Choroid plexus epithelial cell (primary cell): ENCODE measurements at regions not wholly inside any gene's neighbourhood (a gene's known extent, or its start where the extent isn't known, plus 50 kb on each side); places are given as distances from the start of the nearest gene placed in this dataset.

Source experiments
- DNase-seq: peaks from one replicate; pipeline ENCODE4 v3.0.0-alpha.2; 2010; ENCODE audit warnings: low read depth
- H3K4me3 ChIP-seq: 2 replicates; pipeline ENCODE4 v1.5.1; 2011; ENCODE audit warnings: low read depth, mild to moderate bottlenecking, control low read depth, low read length, moderate library complexity
- CTCF ChIP-seq: conservative IDR thresholded peaks from 2 replicates; pipeline ENCODE4 v1.5.1; 2011; ENCODE audit warnings: low read depth, mild to moderate bottlenecking, control low read depth, inconsistent platforms, low read length, moderate library complexity

DNA sequence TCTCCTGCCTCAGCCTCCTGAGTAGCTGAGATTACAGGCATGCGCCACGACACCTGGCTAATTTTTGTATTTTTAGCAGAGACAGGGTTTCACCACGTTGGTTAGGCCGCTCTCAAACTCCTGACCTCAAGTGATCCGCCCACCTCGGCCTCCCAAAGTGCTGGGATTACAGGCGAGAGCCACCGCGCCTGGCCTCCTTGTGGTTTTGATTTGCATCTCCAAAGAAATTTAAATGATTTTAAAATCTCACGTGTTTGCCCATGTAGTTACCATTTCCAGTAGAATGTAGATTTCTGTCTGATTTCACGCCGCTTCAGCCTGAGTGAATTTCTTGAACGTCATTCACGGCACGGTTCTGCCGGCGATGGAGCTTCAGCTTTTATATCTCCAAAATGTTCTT, 55.8 kb downstream of the IGF2 start:
- H3K4me3 ChIP-seq = no peak overlapping the region
- no peak for TF ChIP-seq CTCF
- no peak for DNase-seq

GRCh38 chr11:2077061-2077802, 62.0 kb downstream of the IGF2 start:
- DNase-seq = peak; percentile 61
- no peak overlapping the region for H3K4me3 ChIP-seq
- no peak for TF ChIP-seq CTCF

DNA sequence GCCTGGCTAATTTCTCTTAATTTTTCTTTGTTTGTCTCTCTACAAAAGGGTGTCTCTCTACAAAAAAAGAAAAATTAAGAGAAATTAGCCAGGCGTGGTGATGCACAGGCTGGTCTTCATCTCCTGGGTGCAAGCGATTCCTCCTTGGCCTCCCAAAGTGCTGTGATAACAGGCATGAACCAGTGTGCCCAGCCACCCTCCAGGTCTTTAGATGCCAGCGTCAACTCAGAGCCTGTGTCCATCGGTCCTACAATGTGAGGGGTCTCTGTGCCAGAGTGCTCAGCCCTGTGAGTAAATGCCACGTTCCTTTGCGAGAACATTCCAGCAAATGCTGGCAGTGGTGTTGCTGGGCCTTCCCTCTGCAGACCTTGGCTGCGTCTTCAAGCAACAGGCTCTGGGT, 62.7 kb downstream of the IGF2 start:
- TF ChIP-seq CTCF = no peak
- H3K4me3 ChIP-seq = no peak overlapping the region
- DNase-seq = no peak

- peak; percentile 34 for TF ChIP-seq CTCF
- DNase-seq = no peak
- H3K4me3 ChIP-seq = no peak overlapping the region
Observed at GRCh38 chr11:2074266-2074825, 64.8 kb downstream of the IGF2 start.

- TF ChIP-seq CTCF = no peak
- peak; percentile 83 for DNase-seq
- H3K4me3 ChIP-seq = no peak overlapping the region
Observed at GRCh38 chr11:2072551-2073261, 66.5 kb downstream of the IGF2 start.

- DNase-seq = peak; percentile 72
- H3K4me3 ChIP-seq = no peak overlapping the region
- no peak for TF ChIP-seq CTCF
Observed at GRCh38 chr11:2071748-2072385, 67.3 kb downstream of the IGF2 start.
